Hematopoietic multipotent progenitor cell treated with erythropoietin and hydrocortisone succinate and interleukin-3 and kit ligand, for 6 days (in vitro differentiated cells): ENCODE measurements at regions not wholly inside any gene's neighbourhood (a gene's known extent, or its start where the extent isn't known, plus 50 kb on each side); places are given as distances from the start of the nearest gene placed in this dataset.
"Not testable (repeated sequence)": the region's sequence is repeated elsewhere in the genome, so short reads cannot be mapped to it uniquely, and the experiment has no call there.

Source experiments
- DNase-seq: peaks from one replicate; pipeline ENCODE4 v3.0.0-alpha.2; 2015

- no peak for DNase-seq
Measured at GRCh38 chr4:67328393-67328792, 216.9 kb downstream of the CENPC start.

- no peak for DNase-seq
Measured at GRCh38 chr4:67328018-67328278, 217.4 kb downstream of the CENPC start.

- peak; percentile 91 for DNase-seq
Measured at GRCh38 chr4:67327245-67328017, 217.9 kb downstream of the CENPC start.

- DNase-seq, result no peak
Measured at GRCh38 chr4:67325791-67326190, 219.5 kb downstream of the CENPC start.

- DNase-seq, result no peak
Measured at GRCh38 chr4:67320645-67321044, 224.7 kb downstream of the CENPC start.

GRCh38 chr4:67319607-67320006 lies 225.7 kb downstream of the CENPC start:
- DNase-seq, result not testable (repeated sequence)

- DNase-seq, result peak; percentile 81
Measured at GRCh38 chr4:67300497-67301185, 244.7 kb downstream of the CENPC start.

GRCh38 chr4:67292636-67293035 lies 252.7 kb downstream of the CENPC start:
- DNase-seq, result no peak

- no peak for DNase-seq
Measured at GRCh38 chr4:67292045-67292444, 253.3 kb downstream of the CENPC start.

- no peak for DNase-seq
Measured at GRCh38 chr4:67291644-67292043, 253.7 kb downstream of the CENPC start.

- DNase-seq, result peak; percentile 66
Measured at GRCh38 chr4:67288964-67289363, 256.3 kb downstream of the CENPC start.

GRCh38 chr4:67286724-67287123 lies 258.6 kb downstream of the CENPC start:
- no peak for DNase-seq

GRCh38 chr4:67282749-67283148 lies 262.6 kb downstream of the CENPC start:
- no peak for DNase-seq

- no peak for DNase-seq
Measured at GRCh38 chr4:67275179-67275750, 270.0 kb downstream of the CENPC start.

- DNase-seq, result not testable (repeated sequence)
Measured at GRCh38 chr4:67274671-67275070, 270.6 kb downstream of the CENPC start.

- DNase-seq, result no peak
Measured at GRCh38 chr4:67273666-67274065, 271.6 kb downstream of the CENPC start.

- no peak for DNase-seq
Measured at GRCh38 chr4:67261971-67262370, 283.3 kb downstream of the CENPC start.

GRCh38 chr4:67256388-67257043 lies 288.8 kb downstream of the CENPC start:
- DNase-seq, result no peak

GRCh38 chr4:67250131-67250896 lies 295.0 kb downstream of the CENPC start:
- peak; percentile 3 for DNase-seq

- no peak for DNase-seq
Measured at GRCh38 chr4:67236788-67237187, 308.5 kb downstream of the CENPC start.

- no peak for DNase-seq
Measured at GRCh38 chr4:67236318-67236717, 309.0 kb downstream of the CENPC start.

- DNase-seq, result no peak
Measured at GRCh38 chr4:67234296-67234695, 311.0 kb downstream of the CENPC start.

GRCh38 chr4:67229148-67229547 lies 316.2 kb downstream of the CENPC start:
- no peak for DNase-seq
